ENCODE measurements at regions not wholly inside any gene's neighbourhood (a gene's known extent, or its start where the extent isn't known, plus 50 kb on each side); places are given as distances from the start of the nearest gene placed in this dataset.

GRCh38 chr3:162865466-162865865 lies 1368.9 kb downstream of the OTOL1 start:
- H3K4me3 ChIP-seq (ENCODE audit: low read depth in 2 of 2, low read length in 1 of 2) = no peak overlapping the region

More at GRCh38 chr3:162865466-162865865, 1368.9 kb downstream of the OTOL1 start:
- Histone ChIP-seq H3K79me2 (ENCODE audit: insufficient read depth) (no peaks in the 10 kb centered on the region), H4K20me1 (ENCODE audit: insufficient read depth) (no peaks in the 10 kb centered on the region), H3K9me3 (no peaks in the 10 kb centered on the region), H3K9me2 (no peaks in the 10 kb centered on the region), H3F3A (replicated peaks; ENCODE audit: insufficient read depth) (no peaks in the 10 kb centered on the region), H3K9ac (no peak overlapping the region), H3K27me3 (ENCODE audit: insufficient read depth) (no peaks in the 10 kb centered on the region), H2AFZ (ENCODE audit: low read depth) (0 out of 2 replicates have a peak overlapping the region, but pooled peaks have one; percentile 41), H3K4me1 (ENCODE audit: control insufficient read depth in 1 of 2, insufficient read depth in 2 of 2, low read depth in 1 of 2, low read length in 1 of 2) (no peaks in the 10 kb centered on the region), H3K27ac (ENCODE audit: low read depth in 2 of 2, low read length in 1 of 2) (no peak overlapping the region), H3K36me3 (replicated peaks in 1 of 2; ENCODE audit: control insufficient read depth in 1 of 2, insufficient read depth in 2 of 2, low read length in 1 of 2) (no peaks in the 10 kb centered on the region), H3K4me2 (no peak overlapping the region)
- DNase-seq = no peak
- POLR2A ChIA-PET = no interaction called here
- 14% methylated on average over 1 of the region's 1 CpG for WGBS (ENCODE audit: low lambda C conversion rate)
- TF ChIP-seq RCOR1 (IDR thresholded peaks at IDR 0.05; ENCODE audit: low read length) = no peak
- no peak for TF ChIP-seq SMC3 (IDR thresholded peaks at IDR 0.05; ENCODE audit: low read depth, low read length)
- TF ChIP-seq IRF3 (IDR thresholded peaks at IDR 0.05; ENCODE audit: low read depth, low read length) = no peak
- TF ChIP-seq ZBTB33 (IDR thresholded peaks at IDR 0.05; ENCODE audit: borderline replicate concordance, low read depth) = no peak
- TF ChIP-seq GATA2 (CRISPR knock-in tag; IDR thresholded peaks at IDR 0.05) = no peak
- TF ChIP-seq TCF12 (IDR thresholded peaks at IDR 0.05) = no peak
- TF ChIP-seq CHD2 (IDR thresholded peaks at IDR 0.05; ENCODE audit: low read length, partially characterized antibody) = no peak
- TF ChIP-seq FOSL2 (IDR thresholded peaks at IDR 0.05; ENCODE audit: borderline replicate concordance, low read depth) = no peak
- TF ChIP-seq RFX5 (IDR thresholded peaks at IDR 0.05; ENCODE audit: low read length) = no peak
- no peak for TF ChIP-seq POLR2AphosphoS5 (IDR thresholded peaks at IDR 0.05; ENCODE audit: low read depth, low read length)
- TF ChIP-seq ELF1 (IDR thresholded peaks at IDR 0.05) = no peak
- no peak for TF ChIP-seq EZH2phosphoT487 (IDR thresholded peaks at IDR 0.05; ENCODE audit: borderline replicate concordance, low read depth)
- TF ChIP-seq CTCF (IDR thresholded peaks at IDR 0.05) = no peak
- TF ChIP-seq NRF1 (IDR thresholded peaks at IDR 0.05; ENCODE audit: low read depth, low read length) = no peak
- TF ChIP-seq USF1 (IDR thresholded peaks at IDR 0.05; ENCODE audit: borderline replicate concordance, low read depth) = no peak
- no peak for TF ChIP-seq PBX3 (IDR thresholded peaks at IDR 0.05)
- TF ChIP-seq MEF2A (IDR thresholded peaks at IDR 0.05; ENCODE audit: borderline replicate concordance, low read depth) = no peak
- TF ChIP-seq SIN3A (IDR thresholded peaks at IDR 0.05; ENCODE audit: borderline replicate concordance, low read depth, low read length) = no peak
- no peak for TF ChIP-seq RAD21 (IDR thresholded peaks at IDR 0.05; ENCODE audit: low read length)
- TF ChIP-seq GABPA (IDR thresholded peaks at IDR 0.05; ENCODE audit: low read depth) = no peak
- CTCF ChIA-PET = no interaction called here
